ENCODE measurements at regions not wholly inside any gene's neighbourhood (a gene's known extent, or its start where the extent isn't known, plus 50 kb on each side); places are given as distances from the start of the nearest gene placed in this dataset.

- POLR2A ChIA-PET (ENCODE audit: low non-redundant PET): no interaction called here
- BruUV-seq (replicated peaks): no TSS peak
- Histone ChIP-seq H3K27me3 (replicated peaks; ENCODE audit: insufficient read depth, low read depth, low read length, poor library complexity) (no peaks in the 10 kb centered on the region), H3K27ac (ENCODE audit: low read depth, low read length, poor library complexity, severe bottlenecking) (no peak overlapping the region), H3K9me3 (ENCODE audit: low read depth, low read length, poor library complexity, severe bottlenecking) (peaks cover 9% of the 10 kb centered on the region), H3K4me3 (ENCODE audit: low read depth, low read length, poor library complexity, severe bottlenecking) (no peak overlapping the region), H3K36me3 (ENCODE audit: insufficient read depth, low read length, poor library complexity, severe bottlenecking) (no peaks in the 10 kb centered on the region), H3K4me1 (ENCODE audit: insufficient read depth, low read length, poor library complexity, severe bottlenecking) (no peaks in the 10 kb centered on the region)
- CTCF ChIA-PET: no interaction called here
- intact Hi-C loops (cut with micrococcal nuclease; ENCODE audit: unreplicated experiment): no loop called here
- TF ChIP-seq EZH2 (IDR thresholded peaks at IDR 0.05; ENCODE audit: borderline replicate concordance, low read depth, low read length, poor library complexity, severe bottlenecking) (no peak), CTCF (conservative IDR thresholded peaks at IDR 0.05; ENCODE audit: low read depth, low read length) (no peak)
- DNase-seq (ENCODE audit: low spot score): no peak
Observed at GRCh38 chr5:124377386-124377785, 369.1 kb downstream of the ZNF608 start.

- intact Hi-C loops (cut with micrococcal nuclease; ENCODE audit: unreplicated experiment): no loop called here
- H3K4me3 ChIP-seq (ENCODE audit: low read depth, low read length, poor library complexity, severe bottlenecking): no peak overlapping the region
- ChIA-PET POLR2A (ENCODE audit: low non-redundant PET) (no interaction called here), CTCF (no interaction called here)
- no peak overlapping the region for H3K27ac ChIP-seq (ENCODE audit: low read depth, low read length, poor library complexity, severe bottlenecking)
- DNase-seq (ENCODE audit: low spot score): no peak
- H3K9me3 ChIP-seq (ENCODE audit: low read depth, low read length, poor library complexity, severe bottlenecking): no peaks in the 10 kb centered on the region
- no peaks in the 10 kb centered on the region for H3K4me1 ChIP-seq (ENCODE audit: insufficient read depth, low read length, poor library complexity, severe bottlenecking)
- no peaks in the 10 kb centered on the region for H3K27me3 ChIP-seq (replicated peaks; ENCODE audit: insufficient read depth, low read depth, low read length, poor library complexity)
- no peak for TF ChIP-seq CTCF (conservative IDR thresholded peaks at IDR 0.05; ENCODE audit: low read depth, low read length)
- TF ChIP-seq EZH2 (IDR thresholded peaks at IDR 0.05; ENCODE audit: borderline replicate concordance, low read depth, low read length, poor library complexity, severe bottlenecking): no peak
- H3K36me3 ChIP-seq (ENCODE audit: insufficient read depth, low read length, poor library complexity, severe bottlenecking): no peaks in the 10 kb centered on the region
- no TSS peak for BruUV-seq (replicated peaks)
Observed at GRCh38 chr5:124373883-124374282, 372.6 kb downstream of the ZNF608 start.

- CTCF ChIA-PET: no interaction called here
Observed at GRCh38 chr5:124372457-124372856, 374.0 kb downstream of the ZNF608 start.

More at GRCh38 chr5:124372457-124372856, 374.0 kb downstream of the ZNF608 start:
- POLR2A ChIA-PET (ENCODE audit: low non-redundant PET): no interaction called here
- H3K4me3 ChIP-seq (ENCODE audit: low read depth, low read length, poor library complexity, severe bottlenecking): no peak overlapping the region
- BruUV-seq (replicated peaks): no TSS peak
- no peaks in the 10 kb centered on the region for H3K9me3 ChIP-seq (ENCODE audit: low read depth, low read length, poor library complexity, severe bottlenecking)
- no peaks in the 10 kb centered on the region for H3K4me1 ChIP-seq (ENCODE audit: insufficient read depth, low read length, poor library complexity, severe bottlenecking)
- intact Hi-C loops (cut with micrococcal nuclease; ENCODE audit: unreplicated experiment): no loop called here
- TF ChIP-seq EZH2 (IDR thresholded peaks at IDR 0.05; ENCODE audit: borderline replicate concordance, low read depth, low read length, poor library complexity, severe bottlenecking) (no peak), CTCF (conservative IDR thresholded peaks at IDR 0.05; ENCODE audit: low read depth, low read length) (no peak)
- no peak for DNase-seq (ENCODE audit: low spot score)
- H3K27ac ChIP-seq (ENCODE audit: low read depth, low read length, poor library complexity, severe bottlenecking): no peak overlapping the region
- H3K36me3 ChIP-seq (ENCODE audit: insufficient read depth, low read length, poor library complexity, severe bottlenecking): no peaks in the 10 kb centered on the region
- H3K27me3 ChIP-seq (replicated peaks; ENCODE audit: insufficient read depth, low read depth, low read length, poor library complexity): no peaks in the 10 kb centered on the region
